Vagina (tissue), 2 donors: ENCODE measurements at regions not wholly inside any gene's neighbourhood (a gene's known extent, or its start where the extent isn't known, plus 50 kb on each side); places are given as distances from the start of the nearest gene placed in this dataset.

Experiments used
- DNase-seq, 2 donors: peaks; one replicate each; pipeline ENCODE4 v3.0.0-alpha.2; 2017; ENCODE audit errors: extremely low spot score in 2 of 2
- H3K27ac ChIP-seq: fragments of 200-600 bp; sonication (generic); one replicate; pipeline ENCODE4 v1.5.1; 2019
- H3K27me3 ChIP-seq: fragments of 200-600 bp; sonication (generic); one replicate; pipeline ENCODE4 v1.5.1; 2019
- H3K36me3 ChIP-seq, 2 donors: fragments of 200-600 bp; sonication (generic); one replicate each; pipeline ENCODE4 v1.5.1; 2017 to 2019
- H3K4me1 ChIP-seq: fragments of 200-600 bp; sonication (generic); one replicate; pipeline ENCODE4 v1.5.1; 2019
- H3K4me3 ChIP-seq, 2 donors: fragments of 200-600 bp; sonication (generic); 1 replicate in 1 of 2; 2 replicates in 1 of 2; pipeline ENCODE4 v1.5.1; 2016 to 2019
- H3K9me3 ChIP-seq: fragments of 200-600 bp; sonication (generic); one replicate; pipeline ENCODE4 v1.5.1; 2019
- CTCF ChIP-seq, 3 experiments: fragments of 450-650 bp in 2 of 3; fragments of 200-600 bp in 1 of 3; sonication (generic) in 1 of 3; IDR thresholded peaks; one replicate each; pipeline ENCODE4 v1.5.1; 2017 to 2019; ENCODE audit warnings: antibody characterized with exemption in 3 of 3, mild to moderate bottlenecking in 2 of 3, moderate library complexity in 2 of 3
- POLR2A ChIP-seq, 2 donors: fragments of 450-650 bp; IDR thresholded peaks; one replicate each; pipeline ENCODE4 v1.6.1; 2017; ENCODE audit warnings: antibody characterized with exemption in 2 of 2, mild to moderate bottlenecking in 2 of 2, moderate library complexity in 2 of 2
- POLR2AphosphoS5 ChIP-seq, 2 donors: sonication (generic); formaldehyde crosslinking; IDR thresholded peaks; one replicate each; pipeline ENCODE4 v1.9.0; 2017; ENCODE audit warnings: antibody characterized with exemption in 2 of 2, mild to moderate bottlenecking in 2 of 2, low read depth in 1 of 2; ENCODE audit not compliant: insufficient read depth in 1 of 2
- intact Hi-C: fragments of 100-400 bp; cut with DNase I; formaldehyde crosslinking; loops from one replicate; pipeline ENCODE4 v1.15.1; 2023

GRCh38 chr6:113292646-113293422 lies 564.3 kb upstream of the MARCKS start:
- no peaks in the 10 kb centered on the region for H3K36me3 ChIP-seq
- H3K4me3 ChIP-seq: no peak overlapping the region
- H3K9me3 ChIP-seq: no peaks in the 10 kb centered on the region
- H3K27me3 ChIP-seq: no peaks in the 10 kb centered on the region
- H3K27ac ChIP-seq: no peak overlapping the region
- TF ChIP-seq CTCF (IDR thresholded peaks at IDR 0.05) (no peak), POLR2A (IDR thresholded peaks at IDR 0.05) (no peak), POLR2AphosphoS5 (IDR thresholded peaks at IDR 0.05; ENCODE audit: insufficient read depth in 1 of 2, low read depth in 1 of 2) (no peak)
- intact Hi-C loops: no loop called here
- no peaks in the 10 kb centered on the region for H3K4me1 ChIP-seq
- no peak for DNase-seq

GRCh38 chr6:113293423-113293740 lies 563.8 kb upstream of the MARCKS start:
- H3K4me1 ChIP-seq: no peaks in the 10 kb centered on the region
- no peak overlapping the region for H3K27ac ChIP-seq
- H3K4me3 ChIP-seq: no peak overlapping the region
- H3K9me3 ChIP-seq: no peaks in the 10 kb centered on the region
- TF ChIP-seq POLR2A (IDR thresholded peaks at IDR 0.05) (no peak), CTCF (IDR thresholded peaks at IDR 0.05) (no peak), POLR2AphosphoS5 (IDR thresholded peaks at IDR 0.05; ENCODE audit: insufficient read depth in 1 of 2, low read depth in 1 of 2) (no peak)
- no peaks in the 10 kb centered on the region for H3K36me3 ChIP-seq
- H3K27me3 ChIP-seq: no peaks in the 10 kb centered on the region
- DNase-seq: no peak
- intact Hi-C loops: no loop called here

- no peaks in the 10 kb centered on the region for H3K4me1 ChIP-seq
- TF ChIP-seq CTCF (IDR thresholded peaks at IDR 0.05): no peak
- TF ChIP-seq POLR2A (IDR thresholded peaks at IDR 0.05): no peak
- TF ChIP-seq POLR2AphosphoS5 (IDR thresholded peaks at IDR 0.05; ENCODE audit: insufficient read depth in 1 of 2, low read depth in 1 of 2): no peak
- DNase-seq: no peak
- no peak overlapping the region for H3K27ac ChIP-seq
- H3K36me3 ChIP-seq: no peaks in the 10 kb centered on the region
- intact Hi-C loops: no loop called here
- no peaks in the 10 kb centered on the region for H3K9me3 ChIP-seq
- no peaks in the 10 kb centered on the region for H3K27me3 ChIP-seq
- no peak overlapping the region for H3K4me3 ChIP-seq
These were observed 557.6 kb upstream of the MARCKS start for GRCh38 chr6:113299531-113299930.

GRCh38 chr6:113301651-113302050 lies 555.5 kb upstream of the MARCKS start:
- no peak overlapping the region for H3K27ac ChIP-seq
- no peaks in the 10 kb centered on the region for H3K4me1 ChIP-seq
- no peak for DNase-seq
- intact Hi-C loops: no loop called here
- no peak overlapping the region for H3K4me3 ChIP-seq
- TF ChIP-seq CTCF (IDR thresholded peaks at IDR 0.05): no peak
- no peak for TF ChIP-seq POLR2A (IDR thresholded peaks at IDR 0.05)
- TF ChIP-seq POLR2AphosphoS5 (IDR thresholded peaks at IDR 0.05; ENCODE audit: insufficient read depth in 1 of 2, low read depth in 1 of 2): no peak
- no peaks in the 10 kb centered on the region for H3K9me3 ChIP-seq
- H3K36me3 ChIP-seq: no peaks in the 10 kb centered on the region
- H3K27me3 ChIP-seq: no peaks in the 10 kb centered on the region

GRCh38 chr6:113304116-113304515 lies 553.0 kb upstream of the MARCKS start:
- intact Hi-C loops: no loop called here
- TF ChIP-seq CTCF (IDR thresholded peaks at IDR 0.05) (no peak), POLR2A (IDR thresholded peaks at IDR 0.05) (no peak), POLR2AphosphoS5 (IDR thresholded peaks at IDR 0.05; ENCODE audit: insufficient read depth in 1 of 2, low read depth in 1 of 2) (no peak)
- no peak overlapping the region for H3K27ac ChIP-seq

More at GRCh38 chr6:113304116-113304515, 553.0 kb upstream of the MARCKS start:
- H3K4me3 ChIP-seq: no peak overlapping the region
- no peaks in the 10 kb centered on the region for H3K4me1 ChIP-seq
- no peaks in the 10 kb centered on the region for H3K9me3 ChIP-seq
- no peak for DNase-seq
- H3K27me3 ChIP-seq: no peaks in the 10 kb centered on the region
- H3K36me3 ChIP-seq: no peaks in the 10 kb centered on the region
